Stimulated activated CD4-positive, alpha-beta T cell treated with anti-CD3 and anti-CD28 coated beads, Interleukin-1b, Interleukin-23, amount 100 ng/mL, for 48 hours (primary cell): ENCODE measurements at regions not wholly inside any gene's neighbourhood (a gene's known extent, or its start where the extent isn't known, plus 50 kb on each side); places are given as distances from the start of the nearest gene placed in this dataset.
"Not testable (repeated sequence)": the region's sequence is repeated elsewhere in the genome, so short reads cannot be mapped to it uniquely, and the experiment has no call there.

Experiments used
- DNase-seq: peaks from one replicate; pipeline ENCODE4 v3.0.0-alpha.2; 2020

- no peak for DNase-seq
These were observed 57.4 kb upstream of the ST3GAL6 start for GRCh38 chr3:98705694-98706093.

GRCh38 chr3:98708681-98709080 is 54.5 kb upstream of the ST3GAL6 start:
- DNase-seq: not testable (repeated sequence)

- no peak for DNase-seq
These were observed 53.7 kb upstream of the ST3GAL6 start for GRCh38 chr3:98709441-98709840.

- DNase-seq: no peak
These were observed 53.0 kb upstream of the ST3GAL6 start for GRCh38 chr3:98710067-98710659.

- DNase-seq: no peak
These were observed 51.7 kb upstream of the ST3GAL6 start for GRCh38 chr3:98711426-98711825.

- DNase-seq: no peak
These were observed 50.4 kb upstream of the ST3GAL6 start for GRCh38 chr3:98712726-98713125.

GRCh38 chr3:98713332-98713731 is 49.8 kb upstream of the ST3GAL6 start:
- not testable (repeated sequence) for DNase-seq
